ENCODE measurements at regions not wholly inside any gene's neighbourhood (a gene's known extent, or its start where the extent isn't known, plus 50 kb on each side); places are given as distances from the start of the nearest gene placed in this dataset.

DNA sequence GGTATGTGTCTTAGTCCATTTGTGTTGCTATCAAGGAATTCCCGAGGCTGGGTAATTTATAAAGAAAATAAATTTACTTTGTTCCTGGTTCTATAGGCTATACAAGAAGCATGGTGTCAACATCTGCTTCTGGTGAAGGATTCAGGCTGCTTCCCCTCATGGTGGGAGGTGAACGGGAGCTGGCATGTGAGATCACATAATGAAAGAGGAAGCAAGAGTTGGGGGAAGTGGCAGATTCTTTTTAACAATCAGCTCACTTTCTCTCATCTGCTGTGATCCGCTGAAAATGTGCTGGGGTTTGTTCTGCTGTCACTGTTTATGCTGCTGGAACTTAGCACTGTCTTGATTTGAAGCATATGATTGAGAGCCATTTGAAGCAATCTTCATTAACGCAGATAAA lies 730.0 kb upstream of the SORCS1 start:
- TF ChIP-seq, protein P1, sequence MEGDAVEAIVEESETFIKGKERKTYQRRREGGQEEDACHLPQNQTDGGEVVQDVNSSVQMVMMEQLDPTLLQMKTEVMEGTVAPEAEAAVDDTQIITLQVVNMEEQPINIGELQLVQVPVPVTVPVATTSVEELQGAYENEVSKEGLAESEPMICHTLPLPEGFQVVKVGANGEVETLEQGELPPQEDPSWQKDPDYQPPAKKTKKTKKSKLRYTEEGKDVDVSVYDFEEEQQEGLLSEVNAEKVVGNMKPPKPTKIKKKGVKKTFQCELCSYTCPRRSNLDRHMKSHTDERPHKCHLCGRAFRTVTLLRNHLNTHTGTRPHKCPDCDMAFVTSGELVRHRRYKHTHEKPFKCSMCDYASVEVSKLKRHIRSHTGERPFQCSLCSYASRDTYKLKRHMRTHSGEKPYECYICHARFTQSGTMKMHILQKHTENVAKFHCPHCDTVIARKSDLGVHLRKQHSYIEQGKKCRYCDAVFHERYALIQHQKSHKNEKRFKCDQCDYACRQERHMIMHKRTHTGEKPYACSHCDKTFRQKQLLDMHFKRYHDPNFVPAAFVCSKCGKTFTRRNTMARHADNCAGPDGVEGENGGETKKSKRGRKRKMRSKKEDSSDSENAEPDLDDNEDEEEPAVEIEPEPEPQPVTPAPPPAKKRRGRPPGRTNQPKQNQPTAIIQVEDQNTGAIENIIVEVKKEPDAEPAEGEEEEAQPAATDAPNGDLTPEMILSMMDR (conservative IDR thresholded peaks at IDR 0.05; ENCODE audit: low read length) = no peak
- no peak for TF ChIP-seq EZH2phosphoT487 (IDR thresholded peaks at IDR 0.05; ENCODE audit: borderline replicate concordance, low read depth, low read length)

All from OCI-LY7 (cell line).